ENCODE measurements at regions not wholly inside any gene's neighbourhood (a gene's known extent, or its start where the extent isn't known, plus 50 kb on each side); places are given as distances from the start of the nearest gene placed in this dataset.

DNA sequence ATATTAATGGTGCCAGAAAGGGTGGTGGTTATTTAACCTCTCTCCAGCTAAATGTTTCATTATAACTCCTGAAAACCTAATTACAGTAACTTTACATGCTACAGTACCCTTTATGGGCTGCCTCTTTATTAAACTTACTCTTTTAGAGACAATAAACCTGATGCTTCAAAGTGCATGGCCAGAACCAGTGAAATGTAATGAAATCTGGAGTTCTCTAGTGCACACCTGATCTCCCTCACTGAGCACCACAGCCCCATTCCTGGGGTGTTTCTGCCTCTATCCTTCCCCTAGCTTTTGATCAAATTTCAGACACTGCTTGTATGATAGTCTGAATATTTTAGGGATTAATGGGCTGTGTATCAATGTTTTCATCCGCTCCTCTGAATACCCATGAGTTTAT, 306.5 kb upstream of the WWC1 start:
- Histone ChIP-seq H3K36me3 (ENCODE audit: control insufficient read depth in 2 of 2, insufficient read depth in 2 of 2, low read length in 1 of 2) (no peaks in the 10 kb centered on the region), H4K20me1 (ENCODE audit: control insufficient read depth, insufficient read depth) (no peaks in the 10 kb centered on the region), H3K9me3 (replicated peaks; ENCODE audit: control insufficient read depth, insufficient read depth, low read length) (no peaks in the 10 kb centered on the region), H3K4me3 (no peak overlapping the region), H3K4me1 (ENCODE audit: control insufficient read depth, insufficient read depth, low read length) (no peaks in the 10 kb centered on the region), H2AFZ (ENCODE audit: control insufficient read depth, low read depth, low read length) (no peak overlapping the region), H3K27ac (ENCODE audit: control insufficient read depth, insufficient read depth) (no peak overlapping the region), H3K27me3 (replicated peaks in 1 of 2; ENCODE audit: control insufficient read depth in 2 of 2, insufficient read depth in 2 of 2, low read length in 1 of 2) (no peaks in the 10 kb centered on the region), H3K9ac (ENCODE audit: control insufficient read depth, insufficient read depth, low read length) (no peak overlapping the region), H3K4me2 (ENCODE audit: control insufficient read depth, insufficient read depth) (no peak overlapping the region), H3K79me2 (ENCODE audit: control insufficient read depth, insufficient read depth, low read length) (no peaks in the 10 kb centered on the region)
- no peak for FAIRE-seq
- RAD21 ChIA-PET (ENCODE audit: unreplicated experiment), result interaction anchor here (0.6 kb wide), 1 partner anchor 292 kb away, joined by 3 read pairs; no protein-coding TSS in a partner anchor
- intact Hi-C loops (cut with micrococcal nuclease; ENCODE audit: unreplicated experiment), result no loop called here
- POLR2A ChIA-PET, result no interaction called here
- CTCF ChIA-PET, result no interaction called here
- WGBS (ENCODE audit: insufficient coverage, insufficient replicate concordance, low lambda C conversion rate, missing lambda C conversion rate), result 71% methylated on average over 1 of the region's 1 CpG
- no peak for DNase-seq (ENCODE audit: low read depth, low spot score)
- TF ChIP-seq PAX5 (IDR thresholded peaks at IDR 0.05; ENCODE audit: borderline replicate concordance, low read depth, low read length) (no peak), TARDBP (IDR thresholded peaks at IDR 0.05; ENCODE audit: borderline replicate concordance) (no peak), RFX5 (IDR thresholded peaks at IDR 0.05; ENCODE audit: low read depth, low read length) (no peak)
- SMC1A ChIA-PET (ENCODE audit: uncharacterized antibody, unreplicated experiment), result no interaction called here
- no peak for ATAC-seq
- in situ Hi-C loops (cut with MboI), result no loop called here
- BruUV-seq (replicated peaks), result no TSS peak

DNA sequence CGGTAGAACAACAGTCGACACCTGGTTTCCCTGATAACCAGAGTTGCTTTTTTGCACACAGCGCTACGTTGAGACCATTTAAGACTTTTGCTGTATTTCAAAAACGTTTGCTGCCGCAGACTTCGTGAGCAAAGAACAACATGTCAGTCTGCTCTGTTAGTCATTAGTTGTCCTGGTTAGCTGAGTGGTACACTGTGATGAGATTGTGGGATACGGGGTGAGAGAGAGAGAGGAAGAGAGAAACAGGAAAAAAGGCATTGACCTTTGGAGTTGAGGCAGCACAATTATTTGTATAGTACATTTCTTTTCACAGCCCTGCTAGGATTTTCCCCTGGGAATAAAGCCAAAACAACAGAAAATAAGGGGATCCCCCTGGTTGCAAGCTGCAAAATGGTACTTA, 306.1 kb upstream of the WWC1 start:
- H3K4me2 ChIP-seq (ENCODE audit: control insufficient read depth, insufficient read depth), result no peak overlapping the region
- ChIA-PET POLR2A (no interaction called here), SMC1A (ENCODE audit: uncharacterized antibody, unreplicated experiment) (interaction anchor here (1.3 to 1.4 kb wide), 2 partner anchors 21 to 166 kb away, joined by 3 to 5 read pairs; no protein-coding TSS in a partner anchor), CTCF (no interaction called here), RAD21 (ENCODE audit: unreplicated experiment) (interaction anchor here (0.6 kb wide), 1 partner anchor 293 kb away, joined by 3 read pairs; no protein-coding TSS in a partner anchor)
- DNase-seq (ENCODE audit: low read depth, low spot score) (no peak), FAIRE-seq (no peak), ATAC-seq (no peak)
- H3K27ac ChIP-seq (ENCODE audit: control insufficient read depth, insufficient read depth), result no peak overlapping the region
- no peaks in the 10 kb centered on the region for H3K79me2 ChIP-seq (ENCODE audit: control insufficient read depth, insufficient read depth, low read length)
- H4K20me1 ChIP-seq (ENCODE audit: control insufficient read depth, insufficient read depth), result no peaks in the 10 kb centered on the region
- in situ Hi-C loops (cut with MboI) (no loop called here), intact Hi-C loops (cut with micrococcal nuclease; ENCODE audit: unreplicated experiment) (no loop called here)
- no peaks in the 10 kb centered on the region for H3K36me3 ChIP-seq (ENCODE audit: control insufficient read depth in 2 of 2, insufficient read depth in 2 of 2, low read length in 1 of 2)
- H3K27me3 ChIP-seq (replicated peaks in 1 of 2; ENCODE audit: control insufficient read depth in 2 of 2, insufficient read depth in 2 of 2, low read length in 1 of 2), result no peaks in the 10 kb centered on the region
- no peak overlapping the region for H3K4me3 ChIP-seq
- H3K4me1 ChIP-seq (ENCODE audit: control insufficient read depth, insufficient read depth, low read length), result no peaks in the 10 kb centered on the region
- no peaks in the 10 kb centered on the region for H3K9me3 ChIP-seq (replicated peaks; ENCODE audit: control insufficient read depth, insufficient read depth, low read length)
- 44% methylated on average over 8 of the region's 8 CpGs for WGBS (ENCODE audit: insufficient coverage, insufficient replicate concordance, low lambda C conversion rate, missing lambda C conversion rate)
- H3K9ac ChIP-seq (ENCODE audit: control insufficient read depth, insufficient read depth, low read length), result no peak overlapping the region
- TF ChIP-seq, protein P1, sequence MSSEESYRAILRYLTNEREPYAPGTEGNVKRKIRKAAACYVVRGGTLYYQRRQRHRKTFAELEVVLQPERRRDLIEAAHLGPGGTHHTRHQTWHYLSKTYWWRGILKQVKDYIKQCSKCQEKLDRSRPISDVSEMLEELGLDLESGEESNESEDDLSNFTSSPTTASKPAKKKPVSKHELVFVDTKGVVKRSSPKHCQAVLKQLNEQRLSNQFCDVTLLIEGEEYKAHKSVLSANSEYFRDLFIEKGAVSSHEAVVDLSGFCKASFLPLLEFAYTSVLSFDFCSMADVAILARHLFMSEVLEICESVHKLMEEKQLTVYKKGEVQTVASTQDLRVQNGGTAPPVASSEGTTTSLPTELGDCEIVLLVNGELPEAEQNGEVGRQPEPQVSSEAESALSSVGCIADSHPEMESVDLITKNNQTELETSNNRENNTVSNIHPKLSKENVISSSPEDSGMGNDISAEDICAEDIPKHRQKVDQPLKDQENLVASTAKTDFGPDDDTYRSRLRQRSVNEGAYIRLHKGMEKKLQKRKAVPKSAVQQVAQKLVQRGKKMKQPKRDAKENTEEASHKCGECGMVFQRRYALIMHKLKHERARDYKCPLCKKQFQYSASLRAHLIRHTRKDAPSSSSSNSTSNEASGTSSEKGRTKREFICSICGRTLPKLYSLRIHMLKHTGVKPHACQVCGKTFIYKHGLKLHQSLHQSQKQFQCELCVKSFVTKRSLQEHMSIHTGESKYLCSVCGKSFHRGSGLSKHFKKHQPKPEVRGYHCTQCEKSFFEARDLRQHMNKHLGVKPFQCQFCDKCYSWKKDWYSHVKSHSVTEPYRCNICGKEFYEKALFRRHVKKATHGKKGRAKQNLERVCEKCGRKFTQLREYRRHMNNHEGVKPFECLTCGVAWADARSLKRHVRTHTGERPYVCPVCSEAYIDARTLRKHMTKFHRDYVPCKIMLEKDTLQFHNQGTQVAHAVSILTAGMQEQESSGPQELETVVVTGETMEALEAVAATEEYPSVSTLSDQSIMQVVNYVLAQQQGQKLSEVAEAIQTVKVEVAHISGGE (CRISPR knock-in tag; IDR thresholded peaks at IDR 0.05), result no peak
- TF ChIP-seq CREM (IDR thresholded peaks at IDR 0.05; ENCODE audit: low read depth), result no peak
- TF ChIP-seq RAD21 (IDR thresholded peaks at IDR 0.05; ENCODE audit: insufficient read depth, low read depth, low read length), result no peak
- no peak overlapping the region for H2AFZ ChIP-seq (ENCODE audit: control insufficient read depth, low read depth, low read length)
- no TSS peak for BruUV-seq (replicated peaks)

All from GM12878 (cell line).